Hepatocyte (in vitro differentiated cells): ENCODE measurements at regions not wholly inside any gene's neighbourhood (a gene's known extent, or its start where the extent isn't known, plus 50 kb on each side); places are given as distances from the start of the nearest gene placed in this dataset.

ENCODE experiments used
- DNase-seq: peaks from one replicate; pipeline ENCODE4 v3.0.0-alpha.2; 2016; ENCODE audit warnings: low spot score
- H2AFZ ChIP-seq: fragments of 200-600 bp; sonication (generic); 2 replicates; pipeline ENCODE4 v1.6.0; 2016; ENCODE audit warnings: antibody characterized with exemption, mild to moderate bottlenecking
- H3K27ac ChIP-seq: fragments of 200-600 bp; sonication (generic); 2 replicates; pipeline ENCODE4 v1.5.1; 2016; ENCODE audit warnings: mild to moderate bottlenecking
- H3K27me3 ChIP-seq: fragments of 200-600 bp; sonication (generic); 2 replicates; pipeline ENCODE4 v1.6.1; 2016
- H3K36me3 ChIP-seq: fragments of 200-600 bp; sonication (generic); replicated peaks from 2 replicates; pipeline ENCODE4 v1.5.1; 2016; ENCODE audit warnings: low read depth; ENCODE audit not compliant: insufficient read depth
- H3K4me1 ChIP-seq: fragments of 200-600 bp; sonication (generic); 2 replicates; pipeline ENCODE4 v1.5.1; 2016; ENCODE audit warnings: mild to moderate bottlenecking, moderate library complexity; ENCODE audit not compliant: insufficient read depth
- H3K4me2 ChIP-seq: fragments of 200-600 bp; sonication (generic); 2 replicates; pipeline ENCODE4 v1.6.0; 2016
- H3K4me3 ChIP-seq: fragments of 200-600 bp; sonication (generic); 2 replicates; pipeline ENCODE4 v1.5.1; 2016; ENCODE audit warnings: mild to moderate bottlenecking
- H3K79me2 ChIP-seq: fragments of 200-600 bp; sonication (generic); 2 replicates; pipeline ENCODE4 v1.6.0; 2017; ENCODE audit warnings: mild to moderate bottlenecking
- H3K9me2 ChIP-seq: fragments of 200-600 bp; sonication (generic); replicated peaks from 2 replicates; pipeline ENCODE4 v1.6.0; 2017; ENCODE audit warnings: mild to moderate bottlenecking; ENCODE audit not compliant: insufficient read depth
- H3K9me3 ChIP-seq: fragments of 200-600 bp; sonication (generic); 2 replicates; pipeline ENCODE4 v1.5.1; 2016; ENCODE audit warnings: low read depth, mild to moderate bottlenecking
- H4K20me1 ChIP-seq: fragments of 200-600 bp; sonication (generic); 2 replicates; pipeline ENCODE4 v1.6.0; 2016; ENCODE audit warnings: mild to moderate bottlenecking; ENCODE audit not compliant: insufficient read depth, poor library complexity, severe bottlenecking
- EZH2 ChIP-seq: fragments of 200-600 bp; sonication (generic); IDR thresholded peaks from 2 replicates; pipeline ENCODE4 v1.6.1; 2016; ENCODE audit warnings: antibody characterized with exemption, mild to moderate bottlenecking, borderline replicate concordance
- EZH2phosphoT487 ChIP-seq: fragments of 200-600 bp; sonication (generic); IDR thresholded peaks from one replicate; pipeline ENCODE4 v1.6.1; 2018; ENCODE audit warnings: antibody characterized with exemption, mild to moderate bottlenecking, low read depth, moderate library complexity; ENCODE audit not compliant: unreplicated experiment, severe bottlenecking
- WGBS: methylation state at CpG from one replicate; pipeline ENCODE4 v1.1.6; 2016; ENCODE audit warnings: low lambda C conversion rate; ENCODE audit errors: missing lambda C conversion rate; 5-methylcytosine and 5-hydroxymethylcytosine counted together
- TF ChIP-seq, protein P1 (sequence below): fragments of 200-600 bp; sonication (generic); IDR thresholded peaks from 2 replicates; pipeline ENCODE4 v1.5.1; 2016; ENCODE audit warnings: antibody characterized with exemption, mild to moderate bottlenecking; ENCODE audit not compliant: poor library complexity

DNA sequence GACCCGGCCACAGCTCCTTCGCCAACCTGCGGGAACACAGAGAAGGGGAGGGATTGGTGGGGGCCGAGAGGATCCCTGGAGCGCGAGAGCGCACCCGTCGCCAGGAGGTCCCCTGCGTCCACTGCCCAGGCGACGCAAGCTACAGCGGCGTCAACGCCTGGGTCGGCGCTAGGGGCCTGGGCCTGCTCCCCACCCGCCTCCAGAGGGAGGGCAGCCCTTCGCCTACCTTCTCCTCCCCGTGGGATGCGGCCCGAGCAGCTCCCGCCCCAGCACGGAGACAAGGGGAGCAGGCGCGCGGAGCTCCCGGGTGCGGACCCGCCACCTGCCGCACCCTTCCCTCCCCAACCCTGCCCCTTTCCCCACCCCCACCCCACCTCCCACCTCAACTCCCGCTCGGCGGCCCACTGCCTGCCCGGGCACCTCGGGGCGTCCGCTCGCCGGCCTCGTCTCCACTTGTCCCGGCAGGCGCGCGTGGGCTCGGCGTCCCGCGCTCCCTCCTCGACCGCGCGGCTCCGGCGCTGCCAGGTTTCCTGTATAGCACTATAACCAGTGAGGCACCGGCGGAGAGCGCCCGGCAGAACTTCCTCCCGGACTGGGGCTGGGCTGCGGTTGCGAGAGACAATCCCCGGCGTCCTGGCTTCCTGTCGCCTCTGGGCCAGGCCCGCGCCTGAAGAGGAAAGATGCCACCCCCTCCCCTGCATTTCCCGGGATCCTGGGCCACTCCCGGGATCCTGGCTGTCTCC is 119.1 kb upstream of the SMURF2 start:
- H4K20me1 ChIP-seq = peaks cover 3% of the 10 kb centered on the region
- no peaks in the 10 kb centered on the region for H3K9me3 ChIP-seq
- H3K9me2 ChIP-seq = no peaks in the 10 kb centered on the region
- peaks cover 46% of the 10 kb centered on the region for H3K4me1 ChIP-seq
- 5% methylated on average over 25 of the region's 69 CpGs for WGBS
- H3K4me2 ChIP-seq = peak overlapping the region; percentile 89
- peak; percentile 51 for DNase-seq
- peaks cover 44% of the 10 kb centered on the region for H3K27me3 ChIP-seq
- no peak overlapping the region for H3K27ac ChIP-seq
- TF ChIP-seq EZH2 = peak; percentile 54
- peak; percentile 55 for TF ChIP-seq EZH2phosphoT487
- TF ChIP-seq, protein P1, sequence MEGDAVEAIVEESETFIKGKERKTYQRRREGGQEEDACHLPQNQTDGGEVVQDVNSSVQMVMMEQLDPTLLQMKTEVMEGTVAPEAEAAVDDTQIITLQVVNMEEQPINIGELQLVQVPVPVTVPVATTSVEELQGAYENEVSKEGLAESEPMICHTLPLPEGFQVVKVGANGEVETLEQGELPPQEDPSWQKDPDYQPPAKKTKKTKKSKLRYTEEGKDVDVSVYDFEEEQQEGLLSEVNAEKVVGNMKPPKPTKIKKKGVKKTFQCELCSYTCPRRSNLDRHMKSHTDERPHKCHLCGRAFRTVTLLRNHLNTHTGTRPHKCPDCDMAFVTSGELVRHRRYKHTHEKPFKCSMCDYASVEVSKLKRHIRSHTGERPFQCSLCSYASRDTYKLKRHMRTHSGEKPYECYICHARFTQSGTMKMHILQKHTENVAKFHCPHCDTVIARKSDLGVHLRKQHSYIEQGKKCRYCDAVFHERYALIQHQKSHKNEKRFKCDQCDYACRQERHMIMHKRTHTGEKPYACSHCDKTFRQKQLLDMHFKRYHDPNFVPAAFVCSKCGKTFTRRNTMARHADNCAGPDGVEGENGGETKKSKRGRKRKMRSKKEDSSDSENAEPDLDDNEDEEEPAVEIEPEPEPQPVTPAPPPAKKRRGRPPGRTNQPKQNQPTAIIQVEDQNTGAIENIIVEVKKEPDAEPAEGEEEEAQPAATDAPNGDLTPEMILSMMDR = no peak
- no peaks in the 10 kb centered on the region for H3K36me3 ChIP-seq
- H3K79me2 ChIP-seq = no peaks in the 10 kb centered on the region
- peak overlapping the region; percentile 6 for H3K4me3 ChIP-seq
- H2AFZ ChIP-seq = peak overlapping the region; percentile 28

DNA sequence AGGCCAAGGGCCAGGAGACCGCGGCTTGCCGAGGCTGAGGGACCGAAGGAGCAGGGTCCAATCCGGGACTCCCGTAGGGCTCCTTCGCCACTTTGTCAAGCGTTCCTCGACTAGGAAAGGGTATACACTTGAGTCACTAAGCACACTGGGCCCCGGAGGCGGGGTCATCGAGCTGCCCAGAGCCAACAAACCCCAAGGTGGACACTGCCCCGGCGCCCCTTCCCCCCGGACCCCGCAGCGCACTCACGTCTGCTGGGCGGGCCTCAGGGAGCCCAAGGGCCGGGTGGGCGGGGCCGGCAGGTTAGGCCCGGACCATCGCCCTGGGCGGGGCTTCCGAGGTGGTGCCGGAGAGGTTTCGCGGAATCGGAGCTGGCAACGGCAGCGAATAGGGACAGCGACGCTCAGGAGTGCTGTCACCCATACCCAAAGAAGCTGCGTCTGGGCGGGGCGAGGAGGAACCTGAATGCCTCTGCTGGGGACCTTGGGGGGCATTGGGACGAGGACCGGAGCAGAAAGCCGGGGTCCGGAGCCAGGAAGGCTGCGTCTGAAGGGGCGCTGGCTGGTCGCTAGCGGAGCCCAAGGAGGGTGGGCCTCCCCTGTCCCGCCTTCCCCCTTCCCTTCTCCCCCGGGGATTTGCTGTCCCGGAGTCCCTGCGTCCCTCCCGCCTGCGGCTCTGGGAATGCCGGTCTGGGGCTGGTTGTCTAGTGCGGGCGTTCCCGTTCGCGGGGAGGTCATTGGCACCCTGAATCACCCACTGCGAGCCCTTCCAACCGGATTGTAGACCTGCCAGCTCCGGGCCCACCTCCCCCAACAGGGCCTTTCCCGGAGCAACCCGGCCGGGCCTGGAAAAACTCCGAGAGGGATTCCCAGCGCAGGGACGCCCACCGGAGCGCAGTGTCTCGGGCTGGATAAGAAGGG is 118.2 kb upstream of the SMURF2 start:
- Histone ChIP-seq H3K27me3 (peaks cover 44% of the 10 kb centered on the region), H3K4me1 (peaks cover 46% of the 10 kb centered on the region), H3K79me2 (no peaks in the 10 kb centered on the region), H4K20me1 (peaks cover 3% of the 10 kb centered on the region), H3K9me2 (no peaks in the 10 kb centered on the region), H3K9me3 (no peaks in the 10 kb centered on the region), H2AFZ (peak overlapping the region; percentile 28), H3K4me2 (peak overlapping the region; percentile 89), H3K27ac (no peak overlapping the region), H3K36me3 (no peaks in the 10 kb centered on the region), H3K4me3 (peak overlapping the region; percentile 6)
- 2% methylated on average over 36 of the region's 69 CpGs for WGBS
- TF ChIP-seq EZH2 = peak; percentile 79
- TF ChIP-seq EZH2phosphoT487 = peak; percentile 71
- TF ChIP-seq, protein P1 = no peak
- DNase-seq = peak; percentile 83

DNA sequence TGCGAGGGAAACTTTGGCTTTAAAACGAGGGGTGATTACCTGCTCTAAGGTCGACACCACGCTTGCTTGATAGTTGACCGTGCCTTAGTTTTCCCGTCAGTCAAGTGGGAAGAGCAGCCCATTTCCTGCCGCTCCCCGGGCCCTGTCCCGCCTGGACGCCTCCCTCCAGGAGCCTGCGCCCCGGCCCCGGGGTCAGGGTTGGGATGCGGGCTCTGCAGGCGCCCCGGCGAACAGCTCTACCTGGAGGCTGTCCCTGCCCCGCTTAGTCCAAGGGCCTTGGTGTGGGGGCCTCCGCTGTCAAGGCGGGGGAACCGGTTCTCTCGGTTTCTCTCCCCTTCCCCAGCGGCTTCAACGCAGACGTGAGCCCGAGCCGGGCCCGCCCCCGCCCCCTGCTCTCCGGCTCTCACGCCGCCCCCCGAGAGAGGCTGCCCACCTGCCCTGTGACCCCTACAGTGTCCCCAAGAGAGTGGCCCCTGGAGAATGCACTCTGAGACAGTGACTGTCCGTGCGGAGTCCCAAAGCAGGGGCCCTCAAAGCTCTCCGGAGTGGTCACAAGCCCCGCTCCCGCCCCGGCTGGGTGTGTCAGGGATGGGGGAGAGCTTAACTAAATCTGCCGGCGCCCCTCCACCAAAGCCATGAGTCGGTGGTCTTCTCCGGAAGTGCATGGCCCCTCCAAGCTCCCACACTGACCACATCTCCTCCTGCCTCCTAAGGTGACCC is 117.4 kb upstream of the SMURF2 start:
- no peak for TF ChIP-seq EZH2phosphoT487
- TF ChIP-seq EZH2 = peak; percentile 76
- WGBS = 14% methylated on average over 29 of the region's 43 CpGs
- H3K4me1 ChIP-seq = peaks cover 46% of the 10 kb centered on the region
- H3K9me2 ChIP-seq = no peaks in the 10 kb centered on the region
- H2AFZ ChIP-seq = no peak overlapping the region
- no peak overlapping the region for H3K27ac ChIP-seq
- no peaks in the 10 kb centered on the region for H3K79me2 ChIP-seq
- peaks cover 3% of the 10 kb centered on the region for H4K20me1 ChIP-seq
- H3K4me3 ChIP-seq = no peak overlapping the region
- peak; percentile 35 for DNase-seq
- H3K9me3 ChIP-seq = no peaks in the 10 kb centered on the region
- H3K27me3 ChIP-seq = peaks cover 44% of the 10 kb centered on the region
- H3K36me3 ChIP-seq = no peaks in the 10 kb centered on the region
- peak overlapping the region; percentile 89 for H3K4me2 ChIP-seq
